ENCODE measurements at regions not wholly inside any gene's neighbourhood (a gene's known extent, or its start where the extent isn't known, plus 50 kb on each side); places are given as distances from the start of the nearest gene placed in this dataset.

GRCh38 chr4:28557755-28558154 is 1697.1 kb downstream of the STIM2 start:
- no peak overlapping the region for H3K4me3 ChIP-seq (ENCODE audit: low read depth in 2 of 2, low read length in 1 of 2)
- no peak overlapping the region for H3K4me2 ChIP-seq
- no peak for TF ChIP-seq EP300 (IDR thresholded peaks at IDR 0.05; ENCODE audit: borderline replicate concordance in 1 of 2, low read depth in 1 of 2, low read length in 1 of 2)
- no peak for TF ChIP-seq MXI1 (IDR thresholded peaks at IDR 0.05; ENCODE audit: low read depth, low read length)
- no peak for TF ChIP-seq IRF3 (IDR thresholded peaks at IDR 0.05; ENCODE audit: low read depth, low read length)
- TF ChIP-seq SIN3A (IDR thresholded peaks at IDR 0.05; ENCODE audit: borderline replicate concordance, low read depth, low read length), result no peak
- TF ChIP-seq MEF2A (IDR thresholded peaks at IDR 0.05; ENCODE audit: borderline replicate concordance, low read depth), result no peak
- no peak for TF ChIP-seq MAX (IDR thresholded peaks at IDR 0.05; ENCODE audit: low read depth)
- TF ChIP-seq EZH2phosphoT487 (IDR thresholded peaks at IDR 0.05; ENCODE audit: borderline replicate concordance, low read depth), result no peak
- no peak for TF ChIP-seq RFX5 (IDR thresholded peaks at IDR 0.05; ENCODE audit: low read length)
- TF ChIP-seq PBX3 (IDR thresholded peaks at IDR 0.05), result no peak
- TF ChIP-seq CHD2 (IDR thresholded peaks at IDR 0.05; ENCODE audit: low read length, partially characterized antibody), result no peak
- no peak for TF ChIP-seq FOXM1 (IDR thresholded peaks at IDR 0.05; ENCODE audit: low read depth)
- no peak for TF ChIP-seq YY1 (IDR thresholded peaks at IDR 0.05; ENCODE audit: low read depth)

GRCh38 chr4:28558895-28559294 is 1698.3 kb downstream of the STIM2 start:
- H3K36me3 ChIP-seq (replicated peaks in 1 of 2; ENCODE audit: control insufficient read depth in 1 of 2, insufficient read depth in 2 of 2, low read length in 1 of 2), result no peaks in the 10 kb centered on the region
- WGBS (ENCODE audit: low lambda C conversion rate), result 23% methylated on average over 2 of the region's 2 CpGs
- H3F3A ChIP-seq (replicated peaks; ENCODE audit: insufficient read depth), result peaks cover 4% of the 10 kb centered on the region
- H3K4me3 ChIP-seq (ENCODE audit: low read depth in 2 of 2, low read length in 1 of 2), result no peak overlapping the region
- no peaks in the 10 kb centered on the region for H3K4me1 ChIP-seq (ENCODE audit: control insufficient read depth in 1 of 2, insufficient read depth in 2 of 2, low read depth in 1 of 2, low read length in 1 of 2)
- H3K79me2 ChIP-seq (ENCODE audit: insufficient read depth), result no peaks in the 10 kb centered on the region
- H3K4me2 ChIP-seq, result no peak overlapping the region
- no peak for DNase-seq
- H3K9ac ChIP-seq, result no peak overlapping the region
- no peaks in the 10 kb centered on the region for H3K9me2 ChIP-seq
- ChIA-PET CTCF (no interaction called here), POLR2A (no interaction called here)
- no peaks in the 10 kb centered on the region for H3K9me3 ChIP-seq
- no peak overlapping the region for H3K27ac ChIP-seq (ENCODE audit: low read depth in 2 of 2, low read length in 1 of 2)
- H3K27me3 ChIP-seq (ENCODE audit: insufficient read depth), result no peaks in the 10 kb centered on the region
- H2AFZ ChIP-seq (ENCODE audit: low read depth), result no peak overlapping the region
- H4K20me1 ChIP-seq (ENCODE audit: insufficient read depth), result no peaks in the 10 kb centered on the region
- TF ChIP-seq ELF1 (IDR thresholded peaks at IDR 0.05) (no peak), FOXM1 (IDR thresholded peaks at IDR 0.05; ENCODE audit: low read depth) (no peak), PBX3 (IDR thresholded peaks at IDR 0.05) (no peak), JUND (IDR thresholded peaks at IDR 0.05) (no peak), MXI1 (IDR thresholded peaks at IDR 0.05; ENCODE audit: low read depth, low read length) (no peak), MEF2A (IDR thresholded peaks at IDR 0.05; ENCODE audit: borderline replicate concordance, low read depth) (no peak), TCF12 (IDR thresholded peaks at IDR 0.05) (no peak), RAD21 (IDR thresholded peaks at IDR 0.05; ENCODE audit: low read length) (no peak), TAF1 (IDR thresholded peaks at IDR 0.05; ENCODE audit: borderline replicate concordance, low read depth, low read length) (no peak), FOXJ3 (CRISPR knock-in tag; IDR thresholded peaks at IDR 0.05) (no peak)

More at GRCh38 chr4:28557755-28558154, 1697.1 kb downstream of the STIM2 start:
- H4K20me1 ChIP-seq (ENCODE audit: insufficient read depth), result no peaks in the 10 kb centered on the region
- ChIA-PET POLR2A (no interaction called here), CTCF (no interaction called here)
- no peak overlapping the region for H3K9ac ChIP-seq
- H3K36me3 ChIP-seq (replicated peaks in 1 of 2; ENCODE audit: control insufficient read depth in 1 of 2, insufficient read depth in 2 of 2, low read length in 1 of 2), result no peaks in the 10 kb centered on the region
- peak overlapping the region; percentile 77; the same call in 1 of the 2 replicates for H2AFZ ChIP-seq (ENCODE audit: low read depth)
- no peak overlapping the region for H3K27ac ChIP-seq (ENCODE audit: low read depth in 2 of 2, low read length in 1 of 2)
- no peak for DNase-seq
- H3K79me2 ChIP-seq (ENCODE audit: insufficient read depth), result no peaks in the 10 kb centered on the region
- H3K9me3 ChIP-seq, result no peaks in the 10 kb centered on the region
- peaks cover 4% of the 10 kb centered on the region for H3F3A ChIP-seq (replicated peaks; ENCODE audit: insufficient read depth)
- no peaks in the 10 kb centered on the region for H3K27me3 ChIP-seq (ENCODE audit: insufficient read depth)
- H3K9me2 ChIP-seq, result no peaks in the 10 kb centered on the region
- 5% methylated on average over 2 of the region's 2 CpGs for WGBS (ENCODE audit: low lambda C conversion rate)
- no peaks in the 10 kb centered on the region for H3K4me1 ChIP-seq (ENCODE audit: control insufficient read depth in 1 of 2, insufficient read depth in 2 of 2, low read depth in 1 of 2, low read length in 1 of 2)

Measured in SK-N-SH (cell line).